Mucosa of gallbladder (tissue), 1 donor: ENCODE measurements at regions not wholly inside any gene's neighbourhood (a gene's known extent, or its start where the extent isn't known, plus 50 kb on each side); places are given as distances from the start of the nearest gene placed in this dataset.
"Not testable (repeated sequence)": the region's sequence is repeated elsewhere in the genome, so short reads cannot be mapped to it uniquely, and the experiment has no call there.

Experiments used
- DNase-seq: peaks from one replicate; pipeline ENCODE4 v3.0.0-alpha.2; 2020; ENCODE audit warnings: low spot score
- donor health status: DM: no; HTN: no; CAD: no.

DNA sequence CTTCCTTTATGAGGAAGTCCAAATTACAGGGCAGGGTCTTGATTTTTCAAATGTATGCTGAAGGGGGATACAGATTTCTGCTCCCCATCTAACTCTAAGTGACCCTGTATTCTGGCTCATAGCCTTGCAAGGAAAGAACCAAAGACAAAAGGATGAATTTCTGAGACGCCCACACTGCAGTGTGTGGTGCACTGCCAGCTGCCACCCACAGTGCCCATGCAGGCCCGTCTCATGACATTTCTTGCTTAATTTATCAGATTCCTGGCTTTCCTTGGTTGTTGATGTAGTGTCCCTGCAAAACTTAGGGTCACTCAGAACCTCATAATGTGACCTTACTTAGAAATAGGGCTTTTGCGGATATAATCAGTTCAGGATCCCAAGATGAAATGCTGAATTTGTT is 68.0 kb downstream of the CBLN4 start:
- DNase-seq: no peak

DNA sequence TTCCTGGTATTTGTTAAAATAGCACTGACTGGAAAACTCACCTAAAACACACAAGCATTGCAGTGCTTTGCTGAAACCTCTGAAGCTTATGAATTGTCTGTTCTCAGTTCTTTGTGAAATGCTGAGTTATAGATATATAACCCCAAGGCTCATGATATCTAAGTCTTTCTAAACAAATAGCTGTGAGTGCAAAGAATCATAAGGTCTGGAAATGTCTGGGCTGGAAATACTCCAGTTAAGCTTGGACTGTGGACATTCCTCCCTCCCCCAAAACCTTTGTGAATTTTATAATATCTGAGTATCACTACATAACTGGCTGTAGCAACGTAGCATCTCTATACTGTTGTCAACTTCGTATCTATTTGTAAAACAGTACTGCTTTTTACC is 69.1 kb downstream of the CBLN4 start:
- no peak for DNase-seq

DNA sequence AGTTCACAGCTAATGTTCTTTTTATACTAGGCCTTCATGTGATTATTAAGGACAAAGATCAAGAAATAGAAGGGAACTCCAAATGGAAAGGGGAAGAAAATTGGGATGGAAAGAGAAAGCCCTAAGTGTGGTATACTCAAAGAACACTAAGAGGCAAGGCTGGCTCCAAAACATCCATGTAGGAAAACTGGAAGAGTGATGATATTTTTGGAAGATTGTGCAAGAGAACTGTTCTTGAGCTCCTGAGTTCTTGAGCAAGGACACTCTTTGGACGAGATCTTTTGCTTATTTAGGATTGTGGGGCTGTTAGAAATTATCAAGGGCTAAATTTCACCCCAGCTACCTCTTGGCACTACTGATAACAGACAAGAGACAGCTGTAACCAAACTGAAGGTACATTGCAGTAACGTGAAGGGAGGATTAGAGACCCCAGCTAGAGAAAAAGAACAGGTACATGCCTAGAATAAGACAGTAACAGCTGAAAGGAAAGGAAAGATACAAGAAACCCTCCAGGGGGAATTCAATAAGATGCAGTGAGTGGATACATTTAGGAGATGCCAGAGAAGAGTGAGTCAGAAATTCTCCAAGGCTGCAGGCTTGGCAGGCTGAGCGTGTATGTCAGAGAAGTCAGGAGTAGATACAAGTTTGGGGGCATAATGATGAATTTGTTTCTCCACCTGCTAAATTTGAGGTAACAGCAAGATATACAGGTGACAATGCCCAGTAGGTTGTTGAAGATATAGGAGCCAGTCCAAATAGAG is 69.7 kb downstream of the CBLN4 start:
- no peak for DNase-seq

DNA sequence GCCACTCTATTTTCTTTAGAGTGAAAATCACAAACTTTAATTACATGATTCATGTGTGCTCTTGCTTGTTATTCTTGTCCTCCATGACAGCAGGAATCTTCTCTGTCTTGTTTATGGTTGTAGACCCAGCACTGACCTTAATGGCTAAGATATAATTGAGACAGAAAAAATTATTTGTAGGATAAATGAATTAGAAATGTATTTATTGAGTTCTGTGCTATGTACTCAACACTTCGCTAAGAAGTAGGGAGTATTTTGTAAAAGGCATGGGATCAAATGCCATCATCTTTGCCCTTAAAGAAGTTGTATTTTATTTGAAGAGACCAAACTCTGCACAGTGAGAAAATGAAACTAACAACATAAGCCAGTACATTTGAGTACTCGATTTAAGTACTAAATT is 71.2 kb downstream of the CBLN4 start:
- DNase-seq: no peak

DNA sequence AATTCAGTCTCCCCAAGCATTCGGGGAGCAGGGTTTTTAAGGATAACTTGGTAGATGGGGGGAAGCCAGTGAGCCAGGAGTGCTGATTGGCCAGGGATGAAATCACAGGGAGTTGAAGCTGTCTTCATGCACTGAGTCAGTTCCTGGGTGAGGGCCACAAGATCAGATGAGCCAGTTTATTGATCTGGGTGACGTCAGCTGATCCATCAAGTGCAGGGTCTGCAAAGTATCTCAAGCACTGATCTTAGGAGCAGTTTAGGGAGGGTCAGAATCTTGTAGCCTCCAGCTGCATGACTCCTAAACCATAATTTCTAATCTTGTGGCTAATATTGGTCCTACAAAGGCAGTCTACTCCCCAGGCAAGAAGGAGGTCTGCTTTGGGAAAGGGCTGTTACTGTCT is 74.4 kb downstream of the CBLN4 start:
- DNase-seq: not testable (repeated sequence)

DNA sequence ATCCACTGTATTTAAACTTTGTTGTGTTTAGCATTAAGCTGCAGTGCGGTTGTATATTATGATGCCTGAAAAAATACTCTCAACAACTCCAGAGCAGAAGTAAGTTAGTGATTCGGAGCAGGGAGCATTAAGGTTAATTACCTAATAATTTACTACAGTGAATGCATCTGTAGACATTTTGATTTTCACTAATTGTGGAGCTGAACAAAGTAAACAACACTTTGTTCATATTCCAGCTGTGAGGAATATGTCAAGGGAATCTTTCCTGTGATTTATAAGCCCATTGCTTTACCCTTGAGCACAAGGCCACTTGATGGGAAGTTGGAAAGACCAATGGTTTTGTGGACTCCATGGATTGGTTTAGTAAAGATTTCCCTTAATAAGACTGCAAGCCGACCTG is 77.1 kb downstream of the CBLN4 start:
- DNase-seq: no peak

DNA sequence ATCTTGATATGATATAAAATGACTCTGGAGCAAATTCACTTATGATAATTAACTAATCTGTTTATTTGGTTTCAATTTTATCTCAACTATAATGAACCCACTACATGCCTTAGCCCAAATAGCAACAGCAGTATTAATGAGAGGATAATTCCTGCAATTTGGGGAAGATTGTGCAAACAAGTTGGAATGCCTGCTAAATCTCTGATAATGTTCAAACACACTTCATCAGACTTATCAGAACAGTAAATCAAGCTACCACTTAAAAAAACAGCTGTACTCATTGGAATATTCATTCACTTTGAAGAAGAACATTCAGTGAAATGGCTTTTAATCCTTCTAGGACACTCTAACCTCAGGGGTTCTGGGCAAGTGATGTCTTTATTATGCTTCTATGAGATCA is 85.4 kb downstream of the CBLN4 start:
- DNase-seq: no peak

DNA sequence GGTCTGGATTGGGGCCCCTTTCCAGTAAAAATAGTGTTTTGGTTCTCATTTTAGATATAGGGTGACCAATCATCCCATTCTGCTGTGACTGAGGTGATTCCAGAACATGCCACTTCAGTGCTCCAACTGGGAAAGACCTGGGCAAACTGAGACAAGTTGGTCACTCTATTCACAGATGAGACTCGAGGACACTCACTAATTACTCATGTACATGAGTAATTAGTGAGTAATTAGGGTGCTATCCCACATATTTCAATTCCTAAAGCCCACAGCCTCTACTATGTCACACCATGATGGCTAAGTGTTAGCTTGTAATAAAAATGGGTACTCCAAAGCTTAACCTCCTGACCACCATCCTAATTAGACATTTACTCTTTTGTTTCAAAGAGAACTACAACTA is 86.0 kb downstream of the CBLN4 start:
- no peak for DNase-seq

DNA sequence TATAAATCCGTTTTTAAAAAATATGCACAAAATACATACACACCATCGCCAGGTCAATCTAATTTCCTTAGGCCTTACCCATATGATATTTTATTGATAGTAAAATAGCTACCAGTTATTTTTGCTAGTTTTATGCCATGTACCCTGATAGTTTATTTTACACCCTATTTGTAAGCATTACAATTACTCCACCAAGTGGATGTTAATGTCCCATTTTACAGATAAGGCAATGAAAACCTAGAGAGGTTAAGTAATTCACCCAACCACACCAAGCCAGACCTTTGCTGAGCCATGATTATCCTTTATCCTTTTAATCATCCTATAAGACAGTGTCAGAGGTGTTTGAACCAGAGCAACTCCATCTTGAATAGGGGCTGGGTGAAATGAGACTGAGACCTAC is 86.8 kb downstream of the CBLN4 start:
- DNase-seq: no peak

DNA sequence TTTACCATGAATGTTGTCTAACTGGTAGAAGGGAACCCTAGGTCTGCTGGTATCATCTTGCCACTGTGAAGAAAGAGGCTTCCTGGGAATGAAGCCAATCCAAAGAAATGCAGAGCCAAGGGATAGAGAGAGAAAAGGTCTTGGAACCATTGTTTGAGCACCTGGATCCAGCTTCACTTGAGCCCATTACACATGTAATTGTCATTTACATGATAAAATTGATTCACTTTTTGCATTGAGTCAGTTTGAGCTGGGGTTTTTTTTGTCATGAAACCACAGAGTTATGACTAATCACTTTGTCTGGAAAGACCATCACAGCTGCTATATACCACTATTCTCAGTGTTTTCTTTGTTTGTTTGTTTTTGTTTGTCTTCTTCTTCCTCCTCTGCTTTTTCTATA is 112.3 kb downstream of the CBLN4 start:
- DNase-seq: no peak

DNA sequence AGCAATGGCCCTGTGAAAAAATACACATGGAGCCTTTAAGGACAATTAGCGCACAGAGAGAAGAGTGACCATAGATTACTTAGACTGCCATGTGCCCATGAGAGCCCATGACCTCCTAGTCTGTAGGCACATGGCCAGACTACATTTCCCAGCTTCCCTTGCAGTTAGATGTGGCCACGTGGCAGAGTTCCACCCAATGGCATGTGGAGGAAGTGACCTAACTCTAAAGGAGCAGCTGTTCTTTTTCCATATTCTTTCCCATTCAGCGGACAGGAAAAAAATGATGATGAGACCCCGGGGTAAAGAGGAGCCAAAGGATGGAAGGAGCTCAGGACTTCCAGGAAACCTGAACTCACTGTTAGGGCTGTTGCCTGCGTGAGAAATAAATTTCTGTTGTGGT is 116.6 kb downstream of the CBLN4 start:
- no peak for DNase-seq

DNA sequence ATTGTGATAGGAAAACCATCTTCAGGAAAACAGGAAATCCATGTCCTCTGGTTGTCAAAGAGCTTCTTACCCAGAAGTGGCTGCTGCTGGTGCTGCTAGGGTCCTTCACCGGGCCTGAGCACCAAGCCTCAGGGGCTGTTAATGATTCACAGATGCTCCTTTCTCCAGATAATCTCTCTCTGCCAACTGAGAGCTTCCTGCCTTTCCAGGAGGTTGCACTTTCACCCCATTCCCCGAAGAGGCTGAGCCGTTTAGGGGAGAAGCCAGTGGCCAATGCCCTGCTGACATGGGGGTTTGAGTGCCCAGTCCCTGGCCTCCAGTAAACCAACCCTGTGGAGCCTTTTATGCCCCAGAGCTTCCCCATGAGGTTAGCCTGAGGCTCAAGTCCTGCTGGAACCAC is 122.4 kb downstream of the CBLN4 start:
- DNase-seq: peak; percentile 55

DNA sequence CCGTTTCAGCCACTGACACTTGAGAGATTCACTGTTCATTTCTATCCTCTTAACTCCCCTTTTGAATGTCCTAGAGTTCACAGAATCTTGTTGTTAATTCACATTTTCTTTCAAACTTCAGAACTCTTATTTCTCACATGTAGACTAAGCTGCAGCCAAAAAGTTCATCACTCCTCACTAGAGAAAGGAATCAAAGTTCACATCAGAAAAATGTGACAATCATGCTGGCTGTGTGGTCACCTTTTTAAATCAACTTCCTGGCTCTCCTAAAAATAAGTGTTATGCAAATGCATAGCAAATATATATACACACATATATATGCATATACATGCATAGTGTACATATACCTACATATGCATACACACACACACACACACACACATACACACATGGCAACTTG is 123.0 kb downstream of the CBLN4 start:
- DNase-seq: no peak

DNA sequence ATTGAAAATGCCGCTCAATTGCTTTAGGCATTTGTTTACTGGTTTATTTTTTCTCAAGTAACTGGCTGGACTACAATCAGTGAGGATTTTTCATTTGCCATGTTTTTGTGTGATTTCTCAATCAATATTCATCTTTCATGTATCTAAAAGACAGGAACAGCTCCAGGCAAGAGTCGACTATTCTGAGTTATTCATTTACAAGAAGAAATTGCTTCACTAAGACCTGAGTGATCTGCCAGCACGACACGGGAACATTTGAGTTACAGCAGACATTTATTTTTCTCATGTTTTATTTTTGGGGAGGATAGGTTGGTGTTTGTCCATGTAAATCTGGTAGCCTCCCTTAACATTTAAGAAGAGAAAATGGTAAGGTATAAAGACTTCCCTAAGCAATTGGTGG is 124.1 kb downstream of the CBLN4 start:
- DNase-seq: no peak

DNA sequence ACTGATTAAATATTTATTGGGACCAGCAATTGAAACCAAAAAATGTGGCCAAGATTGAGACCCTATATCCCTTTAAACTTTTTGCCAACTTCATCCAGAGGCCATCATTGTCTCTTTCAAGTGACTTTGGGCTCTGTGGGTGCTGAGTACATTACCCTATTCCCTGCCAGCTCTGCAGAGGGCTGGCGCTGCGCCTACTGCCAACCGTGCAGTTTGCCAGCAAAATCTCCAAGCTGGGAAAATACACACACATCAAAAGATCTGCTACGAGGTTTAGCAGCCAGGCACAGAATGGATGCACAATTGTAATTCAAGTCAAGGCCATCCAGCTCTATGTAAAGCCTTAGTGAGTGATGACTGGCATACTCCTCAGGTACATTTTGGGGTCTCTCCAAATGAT is 125.0 kb downstream of the CBLN4 start:
- DNase-seq: peak; percentile 35

DNA sequence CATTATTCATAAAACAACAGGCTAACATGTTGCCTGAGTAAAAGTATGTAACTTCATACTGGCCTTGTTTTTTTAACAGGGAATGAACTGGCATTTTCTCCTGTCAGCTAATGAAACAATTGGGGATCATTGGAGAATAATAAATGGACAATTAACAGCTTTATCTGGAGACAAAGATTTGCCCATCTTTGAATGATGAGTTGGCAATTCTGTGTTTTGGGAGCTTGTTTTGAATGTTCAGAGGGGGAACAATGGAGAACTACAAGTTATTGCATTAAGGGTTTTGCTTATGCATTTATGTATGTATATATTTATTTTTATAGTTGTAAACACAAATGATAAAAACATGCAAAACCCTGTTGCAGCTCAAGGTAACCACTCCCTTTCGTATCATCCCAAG is 150.3 kb downstream of the CBLN4 start:
- DNase-seq: no peak

DNA sequence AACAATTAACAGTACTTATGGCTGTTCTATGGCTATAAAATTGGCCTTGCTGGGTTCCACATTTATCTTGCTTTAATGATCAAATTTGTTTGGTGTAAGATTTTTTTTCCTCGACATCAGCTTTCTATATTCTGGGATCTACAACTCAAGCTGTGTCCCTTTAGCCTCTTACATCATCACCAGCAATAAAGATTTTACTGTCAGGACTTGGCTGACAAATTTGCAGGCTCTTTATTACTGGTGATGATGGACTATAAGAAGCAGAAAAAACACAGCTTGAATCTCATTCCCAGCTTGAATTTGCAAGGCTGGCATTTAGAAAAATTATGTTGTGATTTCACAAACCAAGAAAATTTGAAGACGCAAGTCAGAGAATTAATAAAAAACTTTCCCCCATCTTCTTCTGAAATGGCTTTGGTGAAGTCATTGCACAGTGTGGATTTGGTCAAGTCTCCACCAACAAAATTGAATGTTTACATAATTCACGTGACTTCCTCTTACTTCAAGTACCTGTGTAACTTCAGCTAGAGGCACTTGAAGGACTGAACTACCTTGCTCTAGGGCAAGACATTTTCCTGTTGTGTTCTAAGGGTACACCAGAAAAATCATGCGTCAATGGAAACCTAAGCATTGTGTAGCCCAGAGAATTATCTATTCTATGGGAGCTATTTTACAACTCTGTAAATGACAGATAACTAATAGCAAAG is 175.0 kb downstream of the CBLN4 start:
- no peak for DNase-seq

DNA sequence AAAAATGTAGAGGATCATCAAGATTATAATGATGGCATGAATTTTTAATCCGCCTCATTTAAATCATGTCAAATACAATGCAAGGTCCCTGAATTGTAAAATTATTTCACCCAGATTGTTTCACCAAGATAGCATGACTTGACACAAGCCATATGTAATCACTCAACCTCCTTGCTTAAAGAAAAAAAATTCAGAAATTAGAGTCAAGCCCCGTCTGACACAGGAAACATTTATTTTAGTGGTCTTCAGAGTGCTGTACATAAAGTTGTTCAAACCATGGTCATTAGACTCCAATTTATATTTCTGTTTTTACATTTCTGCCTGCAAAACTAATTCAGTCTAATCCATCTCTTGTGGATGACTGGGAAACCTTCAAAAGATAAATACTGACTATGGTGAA is 200.2 kb downstream of the CBLN4 start:
- DNase-seq: no peak

DNA sequence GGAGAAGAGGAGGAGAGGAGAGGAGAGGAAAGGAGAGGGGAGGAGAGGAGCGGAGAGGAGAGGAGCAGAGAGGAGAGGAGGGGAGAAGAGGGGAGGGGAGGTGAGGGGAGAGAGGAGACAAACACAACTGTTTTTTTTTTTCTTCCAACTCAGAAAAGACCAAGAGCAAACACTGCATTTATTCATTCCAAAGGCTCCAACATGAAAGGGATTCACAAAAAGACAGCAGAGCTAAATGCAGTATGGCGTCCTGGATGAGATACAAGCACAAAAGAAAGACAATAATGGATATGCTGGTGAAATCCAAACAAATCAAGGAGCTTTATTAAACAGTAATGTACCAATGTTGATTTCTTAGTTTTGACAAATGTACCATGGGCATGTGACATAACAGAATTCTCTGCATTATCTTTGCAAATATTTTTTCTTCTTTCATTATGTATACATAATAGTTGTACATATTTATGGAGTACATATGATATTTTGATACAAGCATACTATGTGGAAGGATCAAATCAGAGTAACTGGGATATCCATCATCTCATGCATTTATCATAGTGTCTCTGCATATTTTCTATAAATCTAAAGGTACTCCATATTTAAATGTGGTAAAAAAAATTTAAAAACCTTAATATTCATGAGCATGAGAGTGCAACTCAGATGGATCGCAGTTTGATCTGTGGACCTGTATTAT is 204.6 kb downstream of the CBLN4 start:
- DNase-seq: no peak

DNA sequence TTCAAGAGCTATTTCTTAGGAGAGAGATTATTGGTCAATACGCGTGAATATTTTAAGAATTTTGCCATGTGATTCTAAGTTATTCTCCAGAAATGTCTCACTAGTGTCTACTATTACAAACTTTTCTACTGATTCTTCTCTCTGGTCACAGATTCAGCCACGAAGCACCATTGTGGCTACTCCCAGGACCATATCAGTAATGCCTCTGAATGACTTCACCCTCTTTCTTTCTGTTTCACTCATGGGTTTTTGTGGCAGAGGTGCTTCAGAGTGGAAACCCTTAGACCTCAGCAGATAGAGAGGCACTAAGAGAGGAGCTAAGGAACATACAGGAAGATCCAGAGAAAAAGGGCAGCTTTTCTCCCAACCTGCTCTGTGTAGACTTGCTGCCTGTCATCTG is 211.3 kb downstream of the CBLN4 start:
- DNase-seq: no peak

DNA sequence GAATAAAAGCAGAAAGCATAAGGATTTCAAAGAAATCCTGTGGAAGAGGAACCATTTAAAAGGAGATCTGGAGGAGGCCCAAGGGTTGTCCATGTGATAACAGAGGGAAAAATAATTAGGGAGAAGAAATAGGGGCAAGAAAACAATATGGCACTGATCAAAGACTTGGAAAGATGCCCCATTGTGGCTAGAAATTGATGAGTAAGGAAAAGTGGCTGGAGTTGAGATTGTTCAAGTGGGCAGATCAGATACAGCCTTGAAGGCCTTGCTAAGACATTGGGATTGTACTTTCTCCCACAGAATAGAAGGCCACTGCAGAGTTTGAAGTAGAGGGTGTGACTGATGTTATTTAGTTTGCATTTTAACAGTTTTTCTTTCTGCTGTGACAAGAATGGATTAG is 213.3 kb downstream of the CBLN4 start:
- no peak for DNase-seq

DNA sequence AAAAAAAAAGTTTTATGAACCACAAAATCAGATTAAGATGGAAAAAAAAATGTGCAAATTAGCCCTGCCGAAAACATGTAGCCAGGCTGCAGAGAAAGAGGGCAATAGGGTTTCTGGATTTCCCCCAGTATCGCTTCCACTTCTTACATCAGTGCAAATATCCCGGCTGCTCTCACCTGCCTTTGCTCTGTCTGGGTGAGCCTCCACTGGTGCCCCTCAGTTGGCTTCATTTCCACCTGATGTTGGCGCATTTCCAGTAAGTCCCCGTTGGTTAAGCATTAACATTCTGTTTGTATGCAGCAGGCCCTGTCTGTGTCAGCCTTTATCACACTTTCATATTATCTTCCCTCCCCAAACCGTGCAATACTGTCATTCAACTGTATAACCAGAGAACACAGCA is 215.1 kb downstream of the CBLN4 start:
- no peak for DNase-seq

DNA sequence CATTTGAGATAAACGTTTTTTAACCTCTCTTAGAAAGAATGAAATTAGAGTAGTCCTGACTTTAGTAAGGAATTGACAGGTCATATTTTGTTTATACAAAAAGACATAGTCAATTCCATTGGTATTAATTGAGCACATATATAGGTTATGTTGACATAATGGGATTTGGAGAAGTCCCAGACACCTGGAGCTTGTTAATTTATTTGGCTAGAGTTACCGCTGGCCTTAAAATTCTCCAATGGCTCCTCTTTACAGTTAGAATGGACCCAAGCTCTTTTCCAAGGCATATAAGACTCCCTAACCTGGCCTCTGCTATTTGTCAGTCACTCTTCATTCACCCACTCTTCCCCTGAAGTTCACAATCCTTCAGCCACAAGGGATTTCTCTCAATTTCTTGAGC is 221.3 kb downstream of the CBLN4 start:
- no peak for DNase-seq
